ENCODE measurements at regions not wholly inside any gene's neighbourhood (a gene's known extent, or its start where the extent isn't known, plus 50 kb on each side); places are given as distances from the start of the nearest gene placed in this dataset.

GRCh38 chr5:8870959-8871355 lies 674.9 kb downstream of the SEMA5A start:
- H3K9me3 Mint-ChIP-seq: no peaks in the 10 kb centered on the region
- no peak overlapping the region for H3K27ac Mint-ChIP-seq

GRCh38 chr5:8871446-8871845 lies 674.4 kb downstream of the SEMA5A start:
- no peak for DNase-seq
- Mint-ChIP-seq H3K36me3 (ENCODE audit: low read depth) (no peaks in the 10 kb centered on the region), H3K27me3 (ENCODE audit: insufficient read depth) (peaks cover 2% of the 10 kb centered on the region; the same call in 1 of the 2 replicates), H3K9me3 (no peaks in the 10 kb centered on the region), H3K27ac (no peak overlapping the region), H3K4me3 (no peak overlapping the region), H3K4me1 (ENCODE audit: low read depth) (no peaks in the 10 kb centered on the region; the same call in 1 of the 2 replicates)
- no peak for TF ChIP-seq CTCF (IDR thresholded peaks at IDR 0.05)

More at GRCh38 chr5:8870959-8871355, 674.9 kb downstream of the SEMA5A start:
- no peak for TF ChIP-seq CTCF (IDR thresholded peaks at IDR 0.05)
- Mint-ChIP-seq H3K36me3 (ENCODE audit: low read depth) (no peaks in the 10 kb centered on the region), H3K4me1 (ENCODE audit: low read depth) (no peaks in the 10 kb centered on the region; the same call in 1 of the 2 replicates), H3K27me3 (ENCODE audit: insufficient read depth) (peaks cover 2% of the 10 kb centered on the region; the same call in 1 of the 2 replicates), H3K4me3 (no peak overlapping the region)
- DNase-seq: no peak

- no peak for DNase-seq
- Mint-ChIP-seq H3K36me3 (ENCODE audit: low read depth) (no peaks in the 10 kb centered on the region), H3K4me1 (ENCODE audit: low read depth) (no peaks in the 10 kb centered on the region; the same call in 1 of the 2 replicates), H3K9me3 (no peaks in the 10 kb centered on the region), H3K27me3 (ENCODE audit: insufficient read depth) (peaks cover 7% of the 10 kb centered on the region; the same call in 1 of the 2 replicates), H3K27ac (no peak overlapping the region), H3K4me3 (no peak overlapping the region)
- TF ChIP-seq CTCF (IDR thresholded peaks at IDR 0.05): no peak
These were observed 670.2 kb downstream of the SEMA5A start for GRCh38 chr5:8875722-8876121.

GRCh38 chr5:8879248-8879647 lies 666.6 kb downstream of the SEMA5A start:
- no peak overlapping the region for H3K27ac Mint-ChIP-seq
- no peaks in the 10 kb centered on the region for H3K36me3 Mint-ChIP-seq (ENCODE audit: low read depth)
- no peaks in the 10 kb centered on the region for H3K4me1 Mint-ChIP-seq (ENCODE audit: low read depth)
- H3K27me3 Mint-ChIP-seq (ENCODE audit: insufficient read depth): peaks cover 5% of the 10 kb centered on the region; the same call in 1 of the 2 replicates
- no peak for TF ChIP-seq CTCF (IDR thresholded peaks at IDR 0.05)
- no peak overlapping the region for H3K4me3 Mint-ChIP-seq
- no peaks in the 10 kb centered on the region for H3K9me3 Mint-ChIP-seq
- DNase-seq: no peak

GRCh38 chr5:8884029-8884428 lies 661.8 kb downstream of the SEMA5A start:
- peak; percentile 15 for DNase-seq
- peaks cover 5% of the 10 kb centered on the region; the same call in 1 of the 2 replicates for H3K27me3 Mint-ChIP-seq (ENCODE audit: insufficient read depth)
- peak; percentile 43 for TF ChIP-seq CTCF (IDR thresholded peaks at IDR 0.05)

More at GRCh38 chr5:8884029-8884428, 661.8 kb downstream of the SEMA5A start:
- Mint-ChIP-seq H3K27ac (no peak overlapping the region), H3K36me3 (ENCODE audit: low read depth) (peaks cover 3% of the 10 kb centered on the region; the same call in 1 of the 2 replicates), H3K4me1 (ENCODE audit: low read depth) (peaks cover 8% of the 10 kb centered on the region; the same call in 1 of the 2 replicates), H3K9me3 (peaks cover 4% of the 10 kb centered on the region), H3K4me3 (no peak overlapping the region)
